HepG2 (cell line): ENCODE measurements at regions not wholly inside any gene's neighbourhood (a gene's known extent, or its start where the extent isn't known, plus 50 kb on each side); places are given as distances from the start of the nearest gene placed in this dataset.

Experiments
- ATAC-seq: fragments of 200-7000 bp; cut with Tn5 transposase; 3 replicates; pipeline ENCODE4 v1.9.1; 2020; ENCODE audit warnings: mild to moderate bottlenecking, moderate library complexity
- BruUV-seq: library from RNA; stranded (reverse); fragments of 400-500 nt; replicated peaks from 2 replicates; lab custom pipeline; 2021; lab: Mats Ljungman, UMichigan
- CTCF ChIA-PET: fragments of 300-600 bp; formaldehyde crosslinking; extraction: SDS; loops from one replicate; lab custom pipeline; 2021; ENCODE audit warnings: low total read pairs, inconsistent platforms, low intra/inter-chr PET ratio; lab: Yijun Ruan, JAX
- POLR2A ChIA-PET: fragments of 350-600 bp; sonication (Branson Sonifier 250); formaldehyde crosslinking; loops from one replicate; lab custom pipeline; 2020; ENCODE audit warnings: antibody characterized with exemption, inconsistent platforms; lab: Yijun Ruan, JAX
- DNase-seq: peaks from one replicate; pipeline ENCODE4 v3.0.0-alpha.2; 2015; ENCODE audit warnings: low spot score
- FAIRE-seq: peaks from 3 replicates; lab custom pipeline; 2011; peaks lifted over from hg19 to GRCh38; lab: Jason Lieb, UNC
- H2AFZ ChIP-seq: one replicate; pipeline ENCODE4 v1.6.1; 2011; ENCODE audit warnings: low read length, inconsistent platforms
- H3K27ac ChIP-seq: fragments of 300-600 bp; 3 replicates; pipeline ENCODE4 v1.8.0; 2011; ENCODE audit warnings: mixed run types, mild to moderate bottlenecking, mixed read lengths, low read length, inconsistent platforms; ENCODE audit not compliant: insufficient read depth; ENCODE audit errors: extremely low read length
- H3K27me3 ChIP-seq, 2 experiments: fragments of 200-600 bp in 1 of 2; 2 replicates in 1 of 2; 3 replicates in 1 of 2; pipeline versions ENCODE4 v1.6.0 to v1.8.0; 2011; ENCODE audit warnings: low read length in 2 of 2, mild to moderate bottlenecking in 2 of 2, moderate library complexity in 2 of 2, inconsistent platforms in 1 of 2; ENCODE audit not compliant: insufficient read depth in 2 of 2, control insufficient read depth in 1 of 2
- H3K36me3 ChIP-seq, 2 experiments: fragments of 200-600 bp in 1 of 2; replicated peaks in 1 of 2; 2 replicates in 1 of 2; 3 replicates in 1 of 2; pipeline versions ENCODE4 v1.5.1 to v1.8.0; 2011; ENCODE audit warnings: low read length in 2 of 2, inconsistent platforms in 1 of 2; ENCODE audit not compliant: insufficient read depth in 2 of 2, control insufficient read depth in 1 of 2
- H3K4me1 ChIP-seq: 2 replicates; pipeline ENCODE4 v1.5.1; 2012; ENCODE audit warnings: low read length, inconsistent platforms; ENCODE audit not compliant: insufficient read depth
- H3K4me2 ChIP-seq: 2 replicates; pipeline ENCODE4 v1.6.0; 2011; ENCODE audit warnings: low read depth, low read length, inconsistent platforms
- H3K4me3 ChIP-seq, 3 experiments: fragments of 200-600 bp in 1 of 3; sonication (generic), shearing (Covaris generic) in 1 of 3; replicated peaks in 1 of 3; 2 replicates each; pipeline ENCODE4 v1.5.1; 2011 to 2016; ENCODE audit warnings: low read length in 3 of 3, inconsistent platforms in 2 of 3, low read depth in 2 of 3, mild to moderate bottlenecking in 2 of 3, control low read depth in 1 of 3, mixed read lengths in 1 of 3; ENCODE audit not compliant: insufficient read depth in 1 of 3
- H3K79me2 ChIP-seq: one replicate; pipeline ENCODE4 v1.6.1; 2011; ENCODE audit warnings: low read length, inconsistent platforms; ENCODE audit not compliant: insufficient read depth
- H3K9ac ChIP-seq: 2 replicates; pipeline ENCODE4 v1.6.0; 2011; ENCODE audit warnings: mild to moderate bottlenecking, low read depth, low read length, inconsistent platforms; ENCODE audit not compliant: insufficient read depth
- H3K9me3 ChIP-seq: 2 replicates; pipeline ENCODE4 v1.5.1; 2012; ENCODE audit warnings: mild to moderate bottlenecking, low read length
- H4K20me1 ChIP-seq: 2 replicates; pipeline ENCODE4 v1.6.0; 2011; ENCODE audit warnings: inconsistent platforms, mild to moderate bottlenecking, low read length, moderate library complexity; ENCODE audit not compliant: insufficient read depth
- ELK4 ChIP-seq: sonication (generic); formaldehyde crosslinking; IDR thresholded peaks from 2 replicates; pipeline ENCODE4 v1.9.0; 2021; ENCODE audit warnings: missing genetic modification reagents, borderline replicate concordance
- FOXM1 ChIP-seq: sonication (generic); formaldehyde crosslinking; IDR thresholded peaks from 2 replicates; pipeline ENCODE4 v1.5.0; 2020; ENCODE audit warnings: missing genetic modification reagents
- KLF15 ChIP-seq: sonication (generic); formaldehyde crosslinking; IDR thresholded peaks from 2 replicates; pipeline ENCODE4 v1.8.1; 2023; ENCODE audit warnings: borderline replicate concordance, mild to moderate bottlenecking, inconsistent platforms, missing genetic modification reagents, mixed read lengths
- MAFK ChIP-seq, 2 experiments: IDR thresholded peaks in 1 of 2; conservative IDR thresholded peaks in 1 of 2; 2 replicates each; pipeline ENCODE4 v1.6.1; 2011; ENCODE audit warnings: improper control_type of control experiment in 2 of 2, low read length in 2 of 2
- POLR2A ChIP-seq, 2 experiments: IDR thresholded peaks; 2 replicates each; pipeline ENCODE4 v1.6.1; 2011; ENCODE audit warnings: low read depth in 2 of 2, low read length in 2 of 2, mild to moderate bottlenecking in 1 of 2, moderate library complexity in 1 of 2; ENCODE audit not compliant: insufficient read depth in 1 of 2
- RBAK ChIP-seq: sonication (generic); formaldehyde crosslinking; IDR thresholded peaks from 2 replicates; pipeline ENCODE4 v1.5.1; 2020; ENCODE audit warnings: mild to moderate bottlenecking, missing genetic modification reagents
- RBM39 ChIP-seq: fragments of 200-400 bp; formaldehyde crosslinking; IDR thresholded peaks from one replicate; pipeline ENCODE4 v1.6.1; 2018; ENCODE audit warnings: antibody characterized with exemption, mild to moderate bottlenecking, low read depth, low read length; ENCODE audit not compliant: poor library complexity, severe bottlenecking
- SNRNP70 ChIP-seq: fragments of 200-400 bp; formaldehyde crosslinking; IDR thresholded peaks from 2 replicates; pipeline ENCODE4 v1.6.1; 2017; ENCODE audit warnings: mild to moderate bottlenecking, low read depth, low read length, moderate library complexity
- TRAFD1 ChIP-seq: sonication (generic); formaldehyde crosslinking; IDR thresholded peaks from 2 replicates; pipeline ENCODE4 v1.5.1; 2020; ENCODE audit warnings: missing genetic modification reagents, mild to moderate bottlenecking, borderline replicate concordance
- ZMAT3 ChIP-seq: sonication (generic); formaldehyde crosslinking; conservative IDR thresholded peaks from 2 replicates; pipeline ENCODE4 v1.7.0; 2021; ENCODE audit warnings: missing genetic modification reagents
- ZNF160 ChIP-seq: sonication (generic); formaldehyde crosslinking; IDR thresholded peaks from 2 replicates; pipeline ENCODE4 v1.8.0; 2022; ENCODE audit warnings: mild to moderate bottlenecking, inconsistent platforms, missing genetic modification reagents
- ZNF564 ChIP-seq: sonication (generic); formaldehyde crosslinking; IDR thresholded peaks from 2 replicates; pipeline ENCODE4 v1.8.1; 2023; ENCODE audit warnings: mild to moderate bottlenecking, missing genetic modification reagents
- ZNF577 ChIP-seq: sonication (generic); formaldehyde crosslinking; IDR thresholded peaks from 2 replicates; pipeline ENCODE4 v1.4.0; 2020; ENCODE audit warnings: mild to moderate bottlenecking, low read depth, missing genetic modification reagents, borderline replicate concordance
- ZNF660 ChIP-seq: sonication (generic); formaldehyde crosslinking; IDR thresholded peaks from 2 replicates; pipeline ENCODE4 v1.5.1; 2020; ENCODE audit warnings: mild to moderate bottlenecking, low read depth, missing genetic modification reagents, borderline replicate concordance
- ZNF784 ChIP-seq: sonication (generic); formaldehyde crosslinking; IDR thresholded peaks from 2 replicates; pipeline ENCODE4 v1.5.1; 2020; ENCODE audit warnings: missing genetic modification reagents, mild to moderate bottlenecking, borderline replicate concordance
- ZSCAN20 ChIP-seq: sonication (generic); formaldehyde crosslinking; IDR thresholded peaks from 2 replicates; pipeline ENCODE4 v1.4.0; 2020; ENCODE audit warnings: missing genetic modification reagents, mild to moderate bottlenecking, borderline replicate concordance
- WGBS: methylation state at CpG from one replicate; pipeline ENCODE4 v1.1.6; 2017; ENCODE audit warnings: low lambda C conversion rate; 5-methylcytosine and 5-hydroxymethylcytosine counted together
- in situ Hi-C: cut with HindIII; loops from 2 replicates; pipeline ENCODE4 v1.10.0; 2017; ENCODE audit warnings: low pct_unique_long_range_greater_than_20kb; ENCODE audit not compliant: extremely low pct_ligation_motif_present
- intact Hi-C: fragments of 100-400 bp; cut with micrococcal nuclease; formaldehyde crosslinking; loops from one replicate; pipeline ENCODE4 v1.10.0; 2022; ENCODE audit not compliant: unreplicated experiment
- TF ChIP-seq, protein P1 (sequence below): sonication (generic); formaldehyde crosslinking; IDR thresholded peaks from 2 replicates; pipeline ENCODE4 v1.5.0; 2020; ENCODE audit warnings: missing genetic modification reagents, mild to moderate bottlenecking, borderline replicate concordance

DNA sequence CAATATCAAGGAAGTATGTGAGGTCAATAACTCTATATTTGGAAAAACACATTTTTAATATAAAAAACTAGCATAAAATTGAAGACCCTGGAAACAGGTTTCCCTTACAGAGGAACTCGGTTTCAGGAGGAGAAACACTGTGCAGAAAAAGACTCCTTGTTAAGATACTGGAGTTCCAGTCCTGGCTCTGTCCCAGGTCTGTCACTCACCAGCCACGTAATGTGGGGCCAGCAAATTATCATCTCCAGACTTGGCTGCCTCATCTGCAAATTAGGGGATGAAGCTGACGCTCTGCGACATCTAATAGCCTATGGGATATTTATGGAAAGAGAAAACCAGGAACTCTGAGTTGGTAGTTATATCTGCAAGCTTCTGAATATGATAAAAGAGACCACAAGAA is 702.7 kb downstream of the EPHA7 start:
- Histone ChIP-seq H3K4me2 (no peak overlapping the region), H3K9me3 (no peaks in the 10 kb centered on the region), H3K4me1 (no peaks in the 10 kb centered on the region), H3K36me3 (no peaks in the 10 kb centered on the region), H3K27me3 (no peaks in the 10 kb centered on the region), H3K79me2 (no peaks in the 10 kb centered on the region), H4K20me1 (no peaks in the 10 kb centered on the region), H2AFZ (no peak overlapping the region), H3K9ac (no peak overlapping the region), H3K4me3 (no peak overlapping the region), H3K27ac (no peak overlapping the region)
- TF ChIP-seq ZNF660 (CRISPR knock-in tag) (no peak), RBAK (CRISPR knock-in tag) (no peak), POLR2A (IDR thresholded peaks at IDR 0.05; ENCODE audit: insufficient read depth in 1 of 2, low read depth in 2 of 2, low read length in 2 of 2) (no peak), FOXM1 (no peak), ZNF160 (no peak), ELK4 (CRISPR knock-in tag) (no peak), ZNF564 (no peak), TRAFD1 (CRISPR knock-in tag) (no peak), ZMAT3 (CRISPR knock-in tag) (no peak), MAFK (conservative IDR thresholded peaks at IDR 0.05 in 1 of 2, IDR thresholded peaks at IDR 0.05 in 1 of 2; ENCODE audit: low read length in 2 of 2) (no peak), ZSCAN20 (CRISPR knock-in tag) (no peak), KLF15 (CRISPR knock-in tag) (no peak), RBM39 (no peak), ZNF577 (CRISPR knock-in tag) (no peak), SNRNP70 (no peak), ZNF784 (CRISPR knock-in tag) (no peak)
- TF ChIP-seq, protein P1, sequence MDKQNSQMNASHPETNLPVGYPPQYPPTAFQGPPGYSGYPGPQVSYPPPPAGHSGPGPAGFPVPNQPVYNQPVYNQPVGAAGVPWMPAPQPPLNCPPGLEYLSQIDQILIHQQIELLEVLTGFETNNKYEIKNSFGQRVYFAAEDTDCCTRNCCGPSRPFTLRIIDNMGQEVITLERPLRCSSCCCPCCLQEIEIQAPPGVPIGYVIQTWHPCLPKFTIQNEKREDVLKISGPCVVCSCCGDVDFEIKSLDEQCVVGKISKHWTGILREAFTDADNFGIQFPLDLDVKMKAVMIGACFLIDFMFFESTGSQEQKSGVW (CRISPR knock-in tag), result no peak
- no peak for FAIRE-seq
- whole genome bisulfite sequencing, result 1% methylated on average over 4 of the region's 4 CpGs
- no TSS peak for BruUV-seq
- in situ Hi-C loops (no loop called here), intact Hi-C loops (no loop called here)
- ATAC-seq, result no peak
- DNase-seq, result no peak
- ChIA-PET CTCF (no interaction called here), POLR2A (no interaction called here)
